ENCODE measurements at regions not wholly inside any gene's neighbourhood (a gene's known extent, or its start where the extent isn't known, plus 50 kb on each side); places are given as distances from the start of the nearest gene placed in this dataset.

DNA sequence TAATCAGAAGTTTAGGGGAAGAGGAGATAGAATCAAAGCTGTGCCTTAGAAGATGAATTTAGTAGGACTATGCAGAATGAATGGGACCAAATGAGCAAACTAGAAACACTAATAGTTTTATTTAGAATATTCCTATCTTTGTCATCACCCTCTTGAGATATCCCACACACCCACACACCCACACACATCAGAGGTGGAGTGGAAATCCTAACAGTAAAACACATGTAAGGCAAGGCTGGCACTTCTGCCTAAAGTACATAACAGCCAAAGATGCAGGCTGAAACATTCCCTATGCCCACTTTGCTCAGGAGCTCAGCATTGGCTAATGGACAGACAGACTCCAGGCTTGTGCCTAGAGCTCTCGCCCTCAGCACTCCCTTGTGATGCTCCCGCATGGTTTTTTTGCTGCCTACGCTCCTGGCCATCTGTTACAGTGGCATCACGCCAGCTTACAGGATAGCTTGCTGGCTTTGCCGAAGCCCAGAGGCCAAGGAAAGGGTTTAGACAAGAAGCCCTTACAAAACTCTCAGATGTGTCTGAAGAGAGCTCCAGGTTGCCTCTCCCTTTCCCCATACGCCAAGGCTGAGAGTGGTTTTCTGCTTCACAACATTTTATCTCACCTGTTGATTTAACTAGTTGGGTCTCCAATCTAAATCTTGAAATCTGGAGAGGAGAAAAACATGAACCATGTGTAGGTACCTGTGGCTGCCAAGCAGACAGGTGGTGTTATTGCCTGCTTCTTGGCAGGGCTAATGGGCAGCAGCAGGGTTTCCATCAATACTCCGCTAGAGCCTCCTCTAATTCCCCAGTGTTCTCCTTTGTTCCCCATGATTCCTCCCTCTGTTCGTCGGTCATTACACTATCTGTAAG, 282.6 kb upstream of the ID4 start (continued):
- TF ChIP-seq STAT1 (conservative IDR thresholded peaks at IDR 0.05), result no peak

DNA sequence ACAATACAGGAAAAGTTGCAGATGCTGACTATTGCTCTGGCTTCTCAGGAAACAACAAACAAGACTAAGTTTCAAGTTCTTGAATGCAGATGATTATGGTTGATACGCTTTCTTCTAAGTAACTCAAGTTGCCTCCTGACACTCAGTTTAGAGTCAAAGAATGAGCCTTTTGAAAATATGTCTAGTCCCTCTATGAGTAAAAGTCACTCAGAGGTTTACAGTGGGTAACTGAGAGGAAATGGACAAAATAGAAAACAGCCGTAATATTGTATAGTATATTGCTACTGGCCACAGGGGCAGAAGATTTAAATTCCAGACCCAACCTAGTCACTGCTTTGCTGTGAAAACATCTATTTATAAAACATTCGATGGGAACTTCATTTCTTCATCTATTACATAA, 280.0 kb upstream of the ID4 start:
- Histone ChIP-seq H3K79me2 (ENCODE audit: control insufficient read depth, insufficient read depth, low read length) (no peaks in the 10 kb centered on the region), H3K27ac (ENCODE audit: control insufficient read depth, insufficient read depth) (no peak overlapping the region), H4K20me1 (ENCODE audit: control insufficient read depth, insufficient read depth) (no peaks in the 10 kb centered on the region), H3K4me1 (ENCODE audit: control insufficient read depth, insufficient read depth, low read length) (no peaks in the 10 kb centered on the region), H3K27me3 (replicated peaks in 1 of 2; ENCODE audit: control insufficient read depth in 2 of 2, insufficient read depth in 2 of 2, low read length in 1 of 2) (no peaks in the 10 kb centered on the region), H3K4me2 (ENCODE audit: control insufficient read depth, insufficient read depth) (no peak overlapping the region), H3K9me3 (replicated peaks; ENCODE audit: control insufficient read depth, insufficient read depth, low read length) (no peaks in the 10 kb centered on the region), H3K4me3 (no peak overlapping the region), H3K36me3 (ENCODE audit: control insufficient read depth in 2 of 2, insufficient read depth in 2 of 2, low read length in 1 of 2) (no peaks in the 10 kb centered on the region), H3K9ac (ENCODE audit: control insufficient read depth, insufficient read depth, low read length) (no peak overlapping the region), H2AFZ (ENCODE audit: control insufficient read depth, low read depth, low read length) (no peak overlapping the region)
- FAIRE-seq (no peak), DNase-seq (ENCODE audit: low read depth, low spot score) (no peak), ATAC-seq (no peak)
- intact Hi-C loops (cut with micrococcal nuclease; ENCODE audit: unreplicated experiment) (no loop called here), in situ Hi-C loops (cut with MboI) (no loop called here)
- BruUV-seq (replicated peaks), result no TSS peak
- ChIA-PET SMC1A (ENCODE audit: uncharacterized antibody, unreplicated experiment) (no interaction called here), CTCF (no interaction called here), RAD21 (ENCODE audit: unreplicated experiment) (no interaction called here), POLR2A (no interaction called here)
- 66% methylated on average over 3 of the region's 3 CpGs for WGBS (ENCODE audit: insufficient coverage, insufficient replicate concordance, low lambda C conversion rate, missing lambda C conversion rate)
- TF ChIP-seq NRF1 (conservative IDR thresholded peaks at IDR 0.05; ENCODE audit: low read depth, low read length), result no peak
- no peak for TF ChIP-seq WRNIP1 (IDR thresholded peaks at IDR 0.05; ENCODE audit: borderline replicate concordance, low read depth, low read length)
- no peak for TF ChIP-seq PML (IDR thresholded peaks at IDR 0.05; ENCODE audit: low read length)

- intact Hi-C loops (cut with micrococcal nuclease; ENCODE audit: unreplicated experiment) (no loop called here), in situ Hi-C loops (cut with MboI) (no loop called here)
- POLR2A ChIA-PET, result no interaction called here
- CTCF ChIA-PET, result no interaction called here
- no peaks in the 10 kb centered on the region for H3K79me2 ChIP-seq (ENCODE audit: control insufficient read depth, insufficient read depth, low read length)
- H3K9me3 ChIP-seq (replicated peaks; ENCODE audit: control insufficient read depth, insufficient read depth, low read length), result no peaks in the 10 kb centered on the region
- no peak overlapping the region for H3K9ac ChIP-seq (ENCODE audit: control insufficient read depth, insufficient read depth, low read length)
- H3K4me1 ChIP-seq (ENCODE audit: control insufficient read depth, insufficient read depth, low read length), result no peaks in the 10 kb centered on the region
- no peak overlapping the region for H3K27ac ChIP-seq (ENCODE audit: control insufficient read depth, insufficient read depth)
- H2AFZ ChIP-seq (ENCODE audit: control insufficient read depth, low read depth, low read length), result no peak overlapping the region
- 0% methylated on average over 2 of the region's 2 CpGs for WGBS (ENCODE audit: insufficient coverage, insufficient replicate concordance, low lambda C conversion rate, missing lambda C conversion rate)
- no peak overlapping the region for H3K4me3 ChIP-seq
- SMC1A ChIA-PET (ENCODE audit: uncharacterized antibody, unreplicated experiment), result no interaction called here
- no peak for FAIRE-seq
- H3K27me3 ChIP-seq (replicated peaks in 1 of 2; ENCODE audit: control insufficient read depth in 2 of 2, insufficient read depth in 2 of 2, low read length in 1 of 2), result no peaks in the 10 kb centered on the region
- no peaks in the 10 kb centered on the region for H4K20me1 ChIP-seq (ENCODE audit: control insufficient read depth, insufficient read depth)
- BruUV-seq (replicated peaks), result no TSS peak
- ATAC-seq, result no peak
- DNase-seq (ENCODE audit: low read depth, low spot score), result no peak
- no peaks in the 10 kb centered on the region for H3K36me3 ChIP-seq (ENCODE audit: control insufficient read depth in 2 of 2, insufficient read depth in 2 of 2, low read length in 1 of 2)
- RAD21 ChIA-PET (ENCODE audit: unreplicated experiment), result no interaction called here
- H3K4me2 ChIP-seq (ENCODE audit: control insufficient read depth, insufficient read depth), result no peak overlapping the region
- no peak for TF ChIP-seq RAD21 (IDR thresholded peaks at IDR 0.05; ENCODE audit: insufficient read depth, low read depth, low read length)
- no peak for TF ChIP-seq EP300 (IDR thresholded peaks at IDR 0.05; ENCODE audit: borderline replicate concordance in 1 of 2, control insufficient read depth in 1 of 2, low read depth in 2 of 2, low read length in 2 of 2)
- TF ChIP-seq EED (IDR thresholded peaks at IDR 0.05; ENCODE audit: low read depth), result no peak
- TF ChIP-seq SMAD1 (IDR thresholded peaks at IDR 0.05; ENCODE audit: low read depth, partially characterized antibody), result no peak
- no peak for TF ChIP-seq ASH2L (IDR thresholded peaks at IDR 0.05; ENCODE audit: borderline replicate concordance, low read depth)
- TF ChIP-seq, protein P1, sequence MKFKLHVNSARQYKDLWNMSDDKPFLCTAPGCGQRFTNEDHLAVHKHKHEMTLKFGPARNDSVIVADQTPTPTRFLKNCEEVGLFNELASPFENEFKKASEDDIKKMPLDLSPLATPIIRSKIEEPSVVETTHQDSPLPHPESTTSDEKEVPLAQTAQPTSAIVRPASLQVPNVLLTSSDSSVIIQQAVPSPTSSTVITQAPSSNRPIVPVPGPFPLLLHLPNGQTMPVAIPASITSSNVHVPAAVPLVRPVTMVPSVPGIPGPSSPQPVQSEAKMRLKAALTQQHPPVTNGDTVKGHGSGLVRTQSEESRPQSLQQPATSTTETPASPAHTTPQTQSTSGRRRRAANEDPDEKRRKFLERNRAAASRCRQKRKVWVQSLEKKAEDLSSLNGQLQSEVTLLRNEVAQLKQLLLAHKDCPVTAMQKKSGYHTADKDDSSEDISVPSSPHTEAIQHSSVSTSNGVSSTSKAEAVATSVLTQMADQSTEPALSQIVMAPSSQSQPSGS (IDR thresholded peaks at IDR 0.05; ENCODE audit: low read length), result no peak
- no peak for TF ChIP-seq E2F8 (IDR thresholded peaks at IDR 0.05; ENCODE audit: low read depth, partially characterized antibody)
- TF ChIP-seq RFX5 (IDR thresholded peaks at IDR 0.05; ENCODE audit: low read depth, low read length), result no peak
Measured at GRCh38 chr6:19558201-19558600, 279.0 kb upstream of the ID4 start.

Measured in GM12878 (cell line).